Neural cell (in vitro differentiated cells): ENCODE measurements at regions not wholly inside any gene's neighbourhood (a gene's known extent, or its start where the extent isn't known, plus 50 kb on each side); places are given as distances from the start of the nearest gene placed in this dataset.
"Not testable (repeated sequence)": the region's sequence is repeated elsewhere in the genome, so short reads cannot be mapped to it uniquely, and the experiment has no call there.

Source experiments
- H2AFZ ChIP-seq: fragments of 200-600, 300-800 bp; sonication (generic), shearing (Covaris generic); 2 replicates; pipeline ENCODE4 v1.6.0; 2014; ENCODE audit warnings: low read depth, mild to moderate bottlenecking, antibody characterized with exemption, low read length, moderate library complexity
- H3F3A ChIP-seq: fragments of 200-600 bp; shearing (Covaris generic); 2 replicates; pipeline ENCODE4 v1.6.1; 2016; ENCODE audit warnings: mild to moderate bottlenecking, moderate library complexity, mixed read lengths, antibody characterized with exemption, low read length; ENCODE audit not compliant: insufficient read depth, poor library complexity, severe bottlenecking
- H3K27ac ChIP-seq: fragments of 200-600, 300-800 bp; sonication (generic), shearing (Covaris generic); 2 replicates; pipeline ENCODE4 v1.5.1; 2014; ENCODE audit warnings: mild to moderate bottlenecking, low read length, moderate library complexity
- H3K27me3 ChIP-seq: fragments of 300-800, 200-600 bp; sonication (generic), shearing (Covaris generic); 2 replicates; pipeline ENCODE4 v1.6.0; 2014; ENCODE audit warnings: mild to moderate bottlenecking, low read depth, low read length, moderate library complexity; ENCODE audit not compliant: insufficient read depth
- H3K36me3 ChIP-seq: fragments of 300-800, 200-600 bp; sonication (generic), shearing (Covaris generic); 2 replicates; pipeline ENCODE4 v1.5.1; 2014; ENCODE audit warnings: mild to moderate bottlenecking, antibody characterized with exemption, low read length, moderate library complexity; ENCODE audit not compliant: insufficient read depth
- H3K4me2 ChIP-seq: fragments of 300-800, 200-600 bp; sonication (generic), shearing (Covaris generic); 2 replicates; pipeline ENCODE4 v1.6.0; 2014; ENCODE audit warnings: mild to moderate bottlenecking, low read length
- H3K4me3 ChIP-seq: fragments of 300-800, 200-600 bp; sonication (generic), shearing (Covaris generic); 2 replicates; pipeline ENCODE4 v1.5.1; 2014; ENCODE audit warnings: mild to moderate bottlenecking, low read length, moderate library complexity
- H3K79me2 ChIP-seq: fragments of 200-600 bp; shearing (Covaris generic); replicated peaks from 2 replicates; pipeline ENCODE4 v1.6.0; 2014; ENCODE audit warnings: mild to moderate bottlenecking, low read length, moderate library complexity; ENCODE audit not compliant: insufficient read depth
- H3K9ac ChIP-seq: fragments of 300-800, 200-600 bp; sonication (generic), shearing (Covaris generic); 2 replicates; pipeline ENCODE4 v1.6.1; 2016; ENCODE audit warnings: mild to moderate bottlenecking, low read length, mixed read lengths
- H3K9me2 ChIP-seq: fragments of 200-600 bp; shearing (Covaris generic); 2 replicates; pipeline ENCODE4 v1.6.1; 2016; ENCODE audit warnings: mild to moderate bottlenecking, low read length, mixed read lengths; ENCODE audit not compliant: insufficient read depth
- H3K9me3 ChIP-seq: fragments of 200-600, 300-800 bp; sonication (generic), shearing (Covaris generic); 2 replicates; pipeline ENCODE4 v1.6.1; 2016; ENCODE audit warnings: mild to moderate bottlenecking, mixed run types, low read length, moderate library complexity, mixed read lengths
- H4K20me1 ChIP-seq: fragments of 200-600 bp; shearing (Covaris generic); 2 replicates; pipeline ENCODE4 v1.6.1; 2016; ENCODE audit warnings: mild to moderate bottlenecking, mixed run types; ENCODE audit not compliant: insufficient read depth
- EP300 ChIP-seq: fragments of 450-650 bp; conservative IDR thresholded peaks from 2 replicates; pipeline ENCODE4 v1.6.1; 2014; ENCODE audit warnings: antibody characterized with exemption, mild to moderate bottlenecking, moderate library complexity; ENCODE audit not compliant: poor library complexity, severe bottlenecking
- EZH2 ChIP-seq: fragments of 200-600, 300-800 bp; shearing (Covaris generic), sonication (generic); IDR thresholded peaks from 2 replicates; pipeline ENCODE4 v1.6.1; 2014; ENCODE audit warnings: antibody characterized with exemption, low read length, borderline replicate concordance, mild to moderate bottlenecking; ENCODE audit not compliant: insufficient read depth, poor library complexity, severe bottlenecking
- TAF1 ChIP-seq: IDR thresholded peaks from 2 replicates; pipeline ENCODE4 v1.6.1; 2012; ENCODE audit warnings: low read depth
- TF ChIP-seq, protein P1 (sequence below): fragments of 450-650 bp; IDR thresholded peaks from 2 replicates; pipeline ENCODE4 v1.5.1; 2014; ENCODE audit warnings: antibody characterized with exemption, mild to moderate bottlenecking, moderate library complexity; ENCODE audit not compliant: poor library complexity, severe bottlenecking

DNA sequence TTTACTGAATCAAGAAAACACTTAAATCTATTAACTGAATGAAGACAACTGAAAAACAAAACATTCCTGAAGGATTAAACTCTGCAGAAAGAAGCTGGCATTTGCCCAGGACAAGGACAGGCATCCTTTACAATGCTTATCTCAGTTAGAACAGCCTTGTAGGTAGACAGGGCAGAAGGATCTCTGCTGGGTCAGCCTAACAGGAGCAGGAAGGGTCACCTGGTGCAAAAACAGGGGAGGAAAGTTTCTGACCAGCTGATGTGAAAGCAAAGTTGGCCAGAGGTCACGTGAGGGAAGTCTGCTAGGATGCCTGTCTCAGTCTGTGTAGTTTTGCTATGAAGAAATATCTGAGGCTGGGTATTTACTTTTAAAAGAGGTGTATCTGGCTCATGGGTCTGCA is 348.6 kb downstream of the ANAPC1 start (continued):
- TF ChIP-seq EP300, result no peak

GRCh38 chr2:111537078-111537655 is 346.8 kb downstream of the ANAPC1 start:
- H3K9ac ChIP-seq, result no peak overlapping the region
- no peak overlapping the region for H3K27ac ChIP-seq
- H3K9me3 ChIP-seq, result no peaks in the 10 kb centered on the region
- H3F3A ChIP-seq, result no peaks in the 10 kb centered on the region
- no peaks in the 10 kb centered on the region for H3K36me3 ChIP-seq
- no peak overlapping the region for H3K4me2 ChIP-seq
- TF ChIP-seq TAF1, result no peak
- TF ChIP-seq, protein P1, sequence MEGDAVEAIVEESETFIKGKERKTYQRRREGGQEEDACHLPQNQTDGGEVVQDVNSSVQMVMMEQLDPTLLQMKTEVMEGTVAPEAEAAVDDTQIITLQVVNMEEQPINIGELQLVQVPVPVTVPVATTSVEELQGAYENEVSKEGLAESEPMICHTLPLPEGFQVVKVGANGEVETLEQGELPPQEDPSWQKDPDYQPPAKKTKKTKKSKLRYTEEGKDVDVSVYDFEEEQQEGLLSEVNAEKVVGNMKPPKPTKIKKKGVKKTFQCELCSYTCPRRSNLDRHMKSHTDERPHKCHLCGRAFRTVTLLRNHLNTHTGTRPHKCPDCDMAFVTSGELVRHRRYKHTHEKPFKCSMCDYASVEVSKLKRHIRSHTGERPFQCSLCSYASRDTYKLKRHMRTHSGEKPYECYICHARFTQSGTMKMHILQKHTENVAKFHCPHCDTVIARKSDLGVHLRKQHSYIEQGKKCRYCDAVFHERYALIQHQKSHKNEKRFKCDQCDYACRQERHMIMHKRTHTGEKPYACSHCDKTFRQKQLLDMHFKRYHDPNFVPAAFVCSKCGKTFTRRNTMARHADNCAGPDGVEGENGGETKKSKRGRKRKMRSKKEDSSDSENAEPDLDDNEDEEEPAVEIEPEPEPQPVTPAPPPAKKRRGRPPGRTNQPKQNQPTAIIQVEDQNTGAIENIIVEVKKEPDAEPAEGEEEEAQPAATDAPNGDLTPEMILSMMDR, result no peak
- no peak for TF ChIP-seq EZH2
- H3K27me3 ChIP-seq, result no peaks in the 10 kb centered on the region
- no peak overlapping the region for H3K4me3 ChIP-seq
- H3K9me2 ChIP-seq, result no peaks in the 10 kb centered on the region
- no peaks in the 10 kb centered on the region for H4K20me1 ChIP-seq
- H3K79me2 ChIP-seq, result no peaks in the 10 kb centered on the region
- no peak overlapping the region for H2AFZ ChIP-seq

- H3F3A ChIP-seq, H3K27me3 ChIP-seq, H3K79me2 ChIP-seq, H3K27ac ChIP-seq, H3K9me3 ChIP-seq, H3K9ac ChIP-seq, H3K4me2 ChIP-seq, H2AFZ ChIP-seq, H3K9me2 ChIP-seq, H3K4me3 ChIP-seq, H3K36me3 ChIP-seq, H4K20me1 ChIP-seq: not testable (repeated sequence)
Measured at GRCh38 chr2:111539991-111540390, 344.0 kb downstream of the ANAPC1 start.

GRCh38 chr2:111542120-111542774 is 341.7 kb downstream of the ANAPC1 start:
- not testable (repeated sequence) for H3K9me2 ChIP-seq, H2AFZ ChIP-seq, H3K4me2 ChIP-seq, H3K9ac ChIP-seq, H3K27me3 ChIP-seq, H3K27ac ChIP-seq, H4K20me1 ChIP-seq, H3F3A ChIP-seq, H3K79me2 ChIP-seq, H3K9me3 ChIP-seq, H3K4me3 ChIP-seq, H3K36me3 ChIP-seq

DNA sequence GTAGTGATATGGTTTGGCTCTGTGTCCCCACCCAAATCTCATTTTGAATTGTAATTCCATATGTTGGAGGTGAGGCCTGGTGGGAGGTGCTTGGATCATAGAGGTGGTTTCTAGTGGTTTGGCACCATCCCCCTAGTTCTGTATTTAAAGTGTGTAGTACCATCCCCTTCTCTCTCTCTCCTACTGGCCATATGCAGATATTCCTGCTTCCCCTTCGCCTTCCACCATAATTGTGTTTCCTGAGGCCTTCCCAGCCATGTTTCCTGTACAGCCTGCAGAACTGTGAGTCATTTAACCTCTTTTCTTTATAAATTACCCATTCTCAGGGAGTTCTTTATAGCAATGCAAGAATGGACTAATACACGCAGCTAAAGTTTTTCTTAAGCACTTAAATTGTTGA is 340.0 kb downstream of the ANAPC1 start:
- not testable (repeated sequence) for H3K4me3 ChIP-seq, H2AFZ ChIP-seq, H3F3A ChIP-seq, H3K27ac ChIP-seq, H3K9me2 ChIP-seq, H3K9ac ChIP-seq, H3K79me2 ChIP-seq, H4K20me1 ChIP-seq, H3K27me3 ChIP-seq, H3K4me2 ChIP-seq, H3K9me3 ChIP-seq, H3K36me3 ChIP-seq

GRCh38 chr2:111545723-111546431 is 338.1 kb downstream of the ANAPC1 start:
- H3K9me2 ChIP-seq, H3K27ac ChIP-seq, H3F3A ChIP-seq, H4K20me1 ChIP-seq, H3K4me2 ChIP-seq, H3K79me2 ChIP-seq, H3K9ac ChIP-seq, H3K36me3 ChIP-seq, H2AFZ ChIP-seq, H3K27me3 ChIP-seq, H3K9me3 ChIP-seq, H3K4me3 ChIP-seq: not testable (repeated sequence)

DNA sequence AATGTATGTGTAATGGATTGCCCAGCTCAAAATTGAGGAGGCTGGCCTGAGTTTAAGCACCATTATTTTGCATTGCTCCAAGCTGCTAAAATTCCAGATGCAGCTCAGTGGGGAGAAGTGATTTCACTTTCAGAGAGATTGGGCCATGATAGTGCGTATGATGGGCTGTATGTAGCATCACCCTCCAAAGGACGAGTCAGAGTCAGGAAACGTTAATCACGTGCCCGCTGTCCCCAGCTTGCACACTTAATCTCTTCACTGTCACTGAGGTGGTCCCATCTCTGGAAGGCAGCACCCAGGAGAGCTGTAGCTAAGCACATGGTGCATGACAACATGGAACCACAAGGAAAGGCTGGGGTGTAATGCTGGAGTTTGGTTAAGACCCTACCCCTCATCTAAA is 337.4 kb downstream of the ANAPC1 start:
- not testable (repeated sequence) for H3K9me2 ChIP-seq, H3K4me2 ChIP-seq, H3K27ac ChIP-seq, H3K4me3 ChIP-seq, H3K9ac ChIP-seq, H3K9me3 ChIP-seq, H3K27me3 ChIP-seq, H3F3A ChIP-seq, H2AFZ ChIP-seq, H3K79me2 ChIP-seq, H4K20me1 ChIP-seq, H3K36me3 ChIP-seq
